Inflammatory macrophage treated with lipopolysaccharide for 1 hour (primary cell): ENCODE measurements at regions not wholly inside any gene's neighbourhood (a gene's known extent, or its start where the extent isn't known, plus 50 kb on each side); places are given as distances from the start of the nearest gene placed in this dataset.
A peak's percentile ranks its signal among the peaks of the same experiment; 100 is the strongest.

Source experiments
- DNase-seq, 2 donors: peaks; one replicate each; pipeline ENCODE4 v3.0.0-alpha.2; 2020 to 2022

DNA sequence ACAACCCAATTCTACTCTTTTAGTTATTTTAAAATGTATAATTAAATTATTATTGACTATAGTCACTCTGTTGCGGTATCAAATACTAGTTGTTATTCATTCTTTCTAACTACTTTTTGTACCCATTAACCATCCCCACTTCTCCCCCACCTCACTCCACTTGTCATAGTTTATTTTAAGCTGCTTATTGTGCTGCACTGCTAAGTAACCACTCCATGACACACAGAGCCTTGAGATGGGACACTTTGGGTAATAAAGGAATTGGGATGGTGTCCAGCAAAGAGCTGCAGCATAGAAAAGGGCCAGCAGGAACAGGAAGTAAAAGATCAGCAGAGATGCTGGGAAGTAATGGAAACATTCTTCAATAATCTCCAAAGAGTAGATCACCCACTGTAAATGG is 123.0 kb downstream of the RPS29 start:
- DNase-seq: no peak

DNA sequence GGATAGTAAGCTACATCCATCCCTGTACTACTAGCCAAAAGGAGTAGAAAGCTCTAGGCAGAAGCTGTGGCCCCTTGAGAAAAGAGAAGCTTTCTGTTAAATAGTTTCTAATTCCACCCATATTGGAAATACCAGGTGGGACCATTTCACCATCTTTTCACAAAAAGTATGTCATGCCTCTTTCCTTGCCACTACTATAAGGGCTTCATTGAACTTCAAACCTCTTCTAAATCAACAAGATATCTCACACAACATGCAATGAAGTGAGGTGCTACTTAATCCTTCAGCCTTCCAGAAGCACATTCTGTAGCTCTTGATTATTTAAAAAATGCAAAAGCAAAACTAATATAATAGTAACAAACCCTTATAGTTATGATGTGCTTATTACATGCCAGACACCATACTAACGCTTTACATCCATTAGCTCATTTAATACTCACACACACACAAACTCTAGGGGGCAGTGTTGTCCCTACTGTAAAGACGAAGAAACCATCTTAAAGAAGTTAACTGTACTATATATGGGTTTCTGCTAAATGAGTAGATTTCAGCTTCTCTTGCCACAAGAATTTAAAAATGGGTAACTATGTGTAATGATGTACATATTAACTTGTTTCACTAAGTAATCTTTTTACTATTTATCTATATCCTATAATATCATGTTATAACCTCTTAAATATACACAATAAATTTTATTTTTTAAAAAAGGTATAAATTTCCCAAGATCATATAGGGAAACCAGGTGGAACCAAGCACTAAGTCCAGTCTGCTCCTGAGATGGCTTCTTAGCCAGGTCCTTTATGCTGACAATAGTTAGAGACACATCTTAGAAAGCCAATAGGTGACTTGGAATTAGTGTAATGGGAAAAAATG is 124.4 kb downstream of the RPS29 start:
- peak; percentile 59 to 85 for DNase-seq

DNA sequence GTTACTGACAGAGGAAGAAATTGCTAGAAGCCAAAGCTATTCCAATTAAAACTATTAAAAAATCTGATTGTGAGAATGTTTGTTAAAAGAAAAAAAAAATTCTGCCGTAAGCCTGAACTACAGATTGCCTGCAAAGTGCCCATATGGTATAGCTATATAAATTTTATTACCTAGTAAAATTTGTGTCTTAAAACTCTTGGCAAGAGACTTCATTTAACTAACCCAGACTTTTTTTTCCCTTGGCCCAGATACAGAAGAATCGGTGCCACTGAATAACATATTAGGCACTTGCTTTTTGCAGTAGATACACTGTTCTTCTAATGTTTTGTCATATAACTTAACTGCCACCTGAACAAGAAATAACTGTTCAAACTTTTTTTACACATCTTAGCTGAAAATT is 125.5 kb downstream of the RPS29 start:
- DNase-seq: no peak

- no peak for DNase-seq
Measured at GRCh38 chr14:49456589-49456988, 129.6 kb downstream of the RPS29 start.

GRCh38 chr14:49451938-49452337 is 134.2 kb downstream of the RPS29 start:
- no peak for DNase-seq

- DNase-seq: no peak
Measured at GRCh38 chr14:49449749-49450148, 136.4 kb downstream of the RPS29 start.

DNA sequence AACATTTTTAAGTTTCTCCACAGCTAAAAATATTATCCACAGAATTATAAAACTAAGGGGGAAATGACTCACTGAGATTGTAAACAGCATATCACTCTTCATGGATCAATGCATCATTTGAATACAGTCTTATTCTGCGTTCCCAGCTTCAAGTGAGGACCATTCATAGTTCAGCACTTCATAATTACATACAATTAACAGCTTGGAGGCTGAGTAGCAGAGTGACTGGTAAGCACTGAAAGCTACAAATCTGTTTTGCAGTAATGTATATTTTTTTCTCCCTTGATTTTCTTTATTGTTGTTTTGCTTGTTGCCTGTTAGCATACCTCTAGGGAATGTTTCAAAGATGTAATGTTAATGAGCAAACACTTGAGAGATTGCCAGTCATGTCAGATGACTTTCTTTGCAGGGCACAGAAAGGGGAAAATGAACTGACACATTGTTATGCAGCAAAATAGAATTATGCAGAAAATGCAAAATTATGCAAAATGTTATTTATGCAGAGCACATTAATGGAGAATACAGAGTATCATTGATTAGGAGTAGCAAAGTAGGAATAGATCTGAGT is 138.6 kb downstream of the RPS29 start:
- no peak for DNase-seq

DNA sequence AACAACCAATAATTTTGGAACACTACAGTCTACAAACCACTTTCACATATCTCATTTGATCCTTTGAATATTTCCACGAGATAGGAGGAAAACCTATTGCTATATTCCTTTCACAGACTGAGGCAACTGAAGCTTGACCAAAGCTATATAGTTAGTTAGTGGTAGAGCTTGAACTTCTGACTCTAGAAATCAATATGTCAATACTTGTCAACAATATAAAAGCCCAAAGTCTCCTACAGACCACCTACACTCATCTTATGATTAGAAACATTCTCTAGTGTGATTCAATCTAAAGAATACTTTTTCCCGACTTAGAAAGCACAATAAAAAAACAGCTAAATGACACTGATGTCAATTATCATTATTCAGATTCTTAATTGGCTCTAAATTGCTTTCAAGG is 139.4 kb downstream of the RPS29 start:
- DNase-seq: no peak

DNA sequence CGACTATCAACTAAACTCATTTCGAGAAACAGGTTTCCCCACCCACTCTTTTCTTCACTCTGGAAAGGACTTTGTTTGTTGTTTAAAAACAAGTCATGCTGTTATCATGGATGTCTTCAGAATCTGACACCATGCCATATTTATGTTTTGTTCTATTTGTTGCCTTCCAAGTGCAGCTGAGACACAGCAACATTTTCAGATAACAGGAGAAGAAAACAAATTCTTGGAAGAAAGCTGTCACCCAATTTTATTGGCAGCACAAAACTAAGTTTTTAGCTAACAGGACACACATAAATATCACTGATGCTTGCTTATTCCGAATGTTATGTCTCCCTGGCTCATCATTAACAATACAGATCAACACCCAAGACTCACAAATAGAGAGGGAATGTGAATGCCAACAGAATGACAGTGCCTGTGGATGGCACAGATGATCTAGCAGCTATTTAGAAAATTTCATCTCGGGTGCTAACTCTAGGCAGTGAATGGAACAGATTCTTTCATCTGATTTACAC is 147.9 kb downstream of the RPS29 start:
- no peak for DNase-seq

DNA sequence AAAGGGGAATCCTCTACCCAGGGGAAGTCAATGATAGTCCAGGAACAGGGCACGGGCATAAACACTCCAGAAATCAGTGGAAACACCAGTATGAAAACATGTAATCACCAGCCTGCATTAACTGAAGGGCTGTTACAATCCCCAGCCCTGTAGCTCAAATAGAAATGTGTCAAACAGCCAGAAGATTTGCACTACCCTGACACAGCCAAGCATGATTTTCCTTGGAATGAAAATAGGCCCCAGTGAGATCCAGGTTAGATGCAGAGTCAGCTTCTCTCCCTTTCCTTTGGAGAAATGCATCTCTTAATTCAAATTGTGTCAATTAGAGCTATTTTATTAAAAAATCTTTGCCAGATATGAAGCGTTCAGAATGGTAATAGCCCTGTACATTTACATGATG is 158.1 kb downstream of the RPS29 start:
- no peak for DNase-seq

GRCh38 chr14:49427117-49427516 is 159.1 kb downstream of the RPS29 start:
- no peak for DNase-seq

- no peak for DNase-seq
Measured at GRCh38 chr14:49425921-49426320, 160.3 kb downstream of the RPS29 start.

- DNase-seq: no peak
Measured at GRCh38 chr14:49424436-49425331, 161.5 kb downstream of the RPS29 start.

DNA sequence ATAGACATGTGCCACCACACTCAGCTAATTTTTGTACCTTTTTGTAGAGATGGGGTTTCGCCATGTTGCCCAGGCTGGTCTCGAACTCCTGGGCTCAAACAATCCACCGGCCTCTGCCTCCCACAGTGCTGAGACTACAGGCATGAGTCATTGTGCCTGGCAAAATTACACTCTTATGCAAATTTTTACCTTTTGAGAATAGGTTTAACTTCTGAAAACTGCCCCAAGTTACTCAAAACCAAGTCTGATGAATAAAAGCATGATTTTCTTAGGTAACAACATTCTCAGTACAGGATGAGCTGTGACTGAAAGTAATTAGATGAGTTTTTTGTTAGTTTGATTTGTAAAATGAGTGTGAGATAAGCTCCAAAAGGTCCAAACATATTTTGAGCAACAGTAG is 166.0 kb downstream of the RPS29 start:
- no peak for DNase-seq

DNA sequence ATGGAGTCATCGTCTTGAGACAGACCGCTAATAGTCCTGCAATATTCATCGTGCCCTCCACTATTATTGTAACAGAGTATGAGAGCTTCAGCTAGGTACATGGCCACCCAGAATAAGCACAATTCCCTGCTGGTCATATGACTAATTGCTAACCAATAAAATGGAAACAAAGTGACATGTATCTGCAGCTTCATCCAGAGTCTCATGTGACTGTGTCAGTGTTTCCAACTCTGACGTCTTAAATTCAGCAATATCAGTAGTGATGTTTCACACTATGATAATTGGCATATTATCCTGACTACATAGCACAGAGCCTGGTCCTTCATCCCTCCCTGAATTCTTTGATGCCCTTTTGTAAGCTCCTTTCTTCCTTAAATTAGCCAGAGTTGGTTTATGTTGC is 167.4 kb downstream of the RPS29 start:
- no peak for DNase-seq

DNA sequence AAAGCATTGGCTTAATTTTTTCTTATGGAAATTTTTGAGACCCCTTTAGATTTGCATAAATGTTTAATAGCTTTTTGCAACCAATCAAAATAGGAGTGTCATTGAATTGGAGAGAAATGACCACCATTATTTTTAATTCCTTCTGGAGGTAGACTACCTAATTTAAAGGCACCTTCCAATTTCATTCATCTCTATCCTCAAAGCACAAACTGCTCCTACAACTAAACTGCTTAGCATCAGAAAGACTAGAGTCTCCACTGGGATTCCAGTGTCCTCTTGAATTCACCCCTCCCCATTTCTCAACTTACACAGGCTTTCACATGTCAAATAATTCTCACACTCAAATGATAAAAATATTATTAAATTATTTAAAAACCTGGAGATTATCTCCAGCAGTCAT is 168.4 kb downstream of the RPS29 start:
- DNase-seq: no peak

GRCh38 chr14:49408187-49408933 is 177.8 kb downstream of the RPS29 start:
- DNase-seq: no peak

DNA sequence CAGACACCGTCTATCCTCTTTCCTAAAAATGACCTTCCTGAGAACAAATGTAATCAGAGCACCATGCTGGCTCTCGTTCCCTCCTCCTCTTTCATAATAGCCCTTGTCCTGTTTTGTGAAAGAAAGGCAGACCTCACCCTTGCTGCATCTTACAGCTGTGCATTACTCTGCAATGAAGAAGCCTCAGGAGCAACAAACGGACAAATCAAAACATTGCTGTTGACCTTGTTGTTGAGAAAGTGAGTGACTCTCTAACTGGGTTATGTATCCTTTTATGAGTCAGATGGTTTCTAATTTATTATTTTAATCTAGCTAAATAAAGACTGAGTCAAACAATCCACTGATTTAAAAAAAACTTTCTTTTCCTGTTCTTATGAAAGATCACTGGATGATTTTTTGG is 180.9 kb downstream of the RPS29 start:
- DNase-seq: no peak

DNA sequence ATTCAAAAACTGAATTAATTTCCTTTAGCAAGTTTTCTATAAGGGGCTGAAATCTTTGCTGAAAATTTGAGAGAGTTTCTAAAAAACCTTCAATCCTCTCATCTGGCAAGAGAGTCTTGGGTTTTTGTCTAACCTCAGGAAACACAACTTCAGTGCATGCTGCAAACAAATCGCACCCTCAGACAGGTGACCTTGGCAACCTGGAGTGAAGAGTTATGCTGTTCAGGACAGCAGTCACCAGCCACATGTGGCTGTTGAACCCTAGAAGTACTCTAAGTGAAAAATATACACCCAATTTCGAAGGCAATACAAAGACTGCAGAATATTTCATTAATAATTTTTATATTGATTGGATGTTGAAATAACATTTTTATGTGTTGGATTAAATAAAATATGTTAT is 184.8 kb downstream of the RPS29 start:
- no peak for DNase-seq

GRCh38 chr14:49396801-49397200 is 189.4 kb downstream of the RPS29 start:
- DNase-seq: no peak

DNA sequence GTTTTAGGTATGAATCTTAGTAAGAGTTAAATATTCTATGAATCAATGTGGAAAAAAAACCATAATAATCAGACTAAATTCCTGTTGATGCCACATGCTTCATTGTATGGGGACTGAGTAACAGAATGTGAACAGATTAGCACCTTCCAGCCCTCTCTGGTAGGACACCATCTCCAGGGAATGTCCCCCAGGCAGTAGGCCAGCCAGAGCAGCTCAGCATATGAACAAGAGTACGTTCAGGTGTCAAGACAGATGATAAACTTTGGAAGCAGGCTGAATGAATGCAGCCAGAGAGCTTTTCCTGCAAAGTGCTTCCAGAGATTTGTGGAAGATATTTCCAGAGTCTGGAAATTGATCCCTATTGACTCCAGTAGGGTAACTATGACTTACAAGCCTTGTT is 204.4 kb downstream of the RPS29 start:
- DNase-seq: no peak

GRCh38 chr14:49367696-49368095 is 218.5 kb downstream of the RPS29 start:
- DNase-seq: no peak

DNA sequence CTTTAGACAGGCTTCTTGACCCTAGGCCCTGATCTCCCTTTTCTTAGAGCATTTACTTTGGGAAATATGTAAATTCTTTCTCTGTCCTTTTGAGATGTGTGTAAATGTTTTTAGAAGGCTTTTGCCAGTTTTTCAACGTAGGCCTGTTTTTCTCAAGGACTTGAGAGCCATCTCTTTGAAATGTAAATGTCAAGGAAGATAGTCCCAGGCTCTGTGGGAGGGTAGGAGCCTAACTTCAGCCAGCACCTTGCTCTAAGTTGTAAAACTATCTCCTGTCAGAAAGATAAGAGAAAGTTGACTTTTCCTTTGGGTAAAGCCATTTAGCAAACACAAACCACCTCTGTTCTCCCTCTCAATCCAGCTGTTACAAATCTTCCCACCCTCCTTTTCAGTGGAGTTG is 219.8 kb downstream of the RPS29 start:
- no peak for DNase-seq
